ENCODE measurements at regions not wholly inside any gene's neighbourhood (a gene's known extent, or its start where the extent isn't known, plus 50 kb on each side); places are given as distances from the start of the nearest gene placed in this dataset.

GRCh38 chr5:171664489-171664888, 121.1 kb upstream of the SMIM23 start:
- no TSS peak for BruUV-seq (replicated peaks)
- Histone ChIP-seq H3K9me3 (ENCODE audit: low read length) (no peaks in the 10 kb centered on the region), H2AFZ (ENCODE audit: low read length) (no peak overlapping the region), H3K27me3 (ENCODE audit: control insufficient read depth in 1 of 2, insufficient read depth in 2 of 2, low read length in 2 of 2) (no peaks in the 10 kb centered on the region; a peak in 2 of 5 replicates), H3K36me3 (replicated peaks in 1 of 2; ENCODE audit: control insufficient read depth in 1 of 2, insufficient read depth in 2 of 2, low read length in 2 of 2) (no peaks in the 10 kb centered on the region), H3K4me2 (ENCODE audit: low read depth, low read length) (no peak overlapping the region), H3K79me2 (ENCODE audit: insufficient read depth, low read length) (no peaks in the 10 kb centered on the region), H3K27ac (ENCODE audit: extremely low read length, insufficient read depth, low read length) (no peak overlapping the region), H4K20me1 (ENCODE audit: insufficient read depth, low read length) (no peaks in the 10 kb centered on the region), H3K4me1 (ENCODE audit: insufficient read depth, low read length) (no peaks in the 10 kb centered on the region), H3K9ac (ENCODE audit: insufficient read depth, low read depth, low read length) (no peak overlapping the region), H3K4me3 (replicated peaks in 1 of 3; ENCODE audit: insufficient read depth in 1 of 3, low read depth in 2 of 3, low read length in 3 of 3) (no peak overlapping the region)
- in situ Hi-C loops (cut with HindIII; ENCODE audit: extremely low pct_ligation_motif_present, low pct_unique_long_range_greater_than_20kb): no loop called here
- TF ChIP-seq MAFK (conservative IDR thresholded peaks at IDR 0.05 in 1 of 2, IDR thresholded peaks at IDR 0.05 in 1 of 2; ENCODE audit: low read length in 2 of 2): peak; percentile 75 to 85; a peak in 3 of 4 replicates
- TF ChIP-seq ZNF280B (CRISPR knock-in tag; IDR thresholded peaks at IDR 0.05; ENCODE audit: borderline replicate concordance): no peak
- peak; percentile 71 for TF ChIP-seq MAFF (IDR thresholded peaks at IDR 0.05; ENCODE audit: low read depth, low read length)
- DNase-seq (ENCODE audit: low spot score): no peak
- FAIRE-seq: no peak
- ChIA-PET CTCF (ENCODE audit: low intra/inter-chr PET ratio, low total read pairs) (no interaction called here), POLR2A (no interaction called here)
- intact Hi-C loops (cut with micrococcal nuclease; ENCODE audit: unreplicated experiment): no loop called here
- 12% methylated on average over 4 of the region's 4 CpGs for WGBS (ENCODE audit: low lambda C conversion rate)
- no peak for ATAC-seq

- intact Hi-C loops (cut with micrococcal nuclease; ENCODE audit: unreplicated experiment): no loop called here
- Histone ChIP-seq H4K20me1 (ENCODE audit: insufficient read depth, low read length) (no peaks in the 10 kb centered on the region), H3K4me2 (ENCODE audit: low read depth, low read length) (no peak overlapping the region), H3K9me3 (ENCODE audit: low read length) (no peaks in the 10 kb centered on the region), H3K27me3 (ENCODE audit: control insufficient read depth in 1 of 2, insufficient read depth in 2 of 2, low read length in 2 of 2) (peaks cover 0 to 7% of the 10 kb centered on the region in 2 experiments; a peak in 1 of 5 replicates), H3K27ac (ENCODE audit: extremely low read length, insufficient read depth, low read length) (no peak overlapping the region), H3K36me3 (replicated peaks in 1 of 2; ENCODE audit: control insufficient read depth in 1 of 2, insufficient read depth in 2 of 2, low read length in 2 of 2) (no peaks in the 10 kb centered on the region), H3K4me3 (replicated peaks in 1 of 3; ENCODE audit: insufficient read depth in 1 of 3, low read depth in 2 of 3, low read length in 3 of 3) (no peak overlapping the region), H3K79me2 (ENCODE audit: insufficient read depth, low read length) (no peaks in the 10 kb centered on the region), H3K9ac (ENCODE audit: insufficient read depth, low read depth, low read length) (no peak overlapping the region), H2AFZ (ENCODE audit: low read length) (no peak overlapping the region), H3K4me1 (ENCODE audit: insufficient read depth, low read length) (no peaks in the 10 kb centered on the region)
- DNase-seq (ENCODE audit: low spot score) (no peak), ATAC-seq (no peak), FAIRE-seq (no peak)
- in situ Hi-C loops (cut with HindIII; ENCODE audit: extremely low pct_ligation_motif_present, low pct_unique_long_range_greater_than_20kb): no loop called here
- ChIA-PET POLR2A (no interaction called here), CTCF (ENCODE audit: low intra/inter-chr PET ratio, low total read pairs) (no interaction called here)
- no TSS peak for BruUV-seq (replicated peaks)
- WGBS (ENCODE audit: low lambda C conversion rate): 30% methylated on average over 7 of the region's 10 CpGs
- TF ChIP-seq KDM5A (IDR thresholded peaks at IDR 0.05; ENCODE audit: borderline replicate concordance, low read length) (no peak), ZNF891 (CRISPR knock-in tag; IDR thresholded peaks at IDR 0.05) (no peak), ZNF468 (CRISPR knock-in tag; IDR thresholded peaks at IDR 0.05) (no peak), FOXK2 (IDR thresholded peaks at IDR 0.05) (no peak), MAFF (IDR thresholded peaks at IDR 0.05; ENCODE audit: low read depth, low read length) (no peak), EP300 (IDR thresholded peaks at IDR 0.05; ENCODE audit: low read depth in 2 of 2, low read length in 2 of 2) (no peak), EP300 (CRISPR knock-in tag; IDR thresholded peaks at IDR 0.05; ENCODE audit: borderline replicate concordance) (no peak), DDIT3 (CRISPR knock-in tag; IDR thresholded peaks at IDR 0.05) (no peak), ZNF709 (CRISPR knock-in tag; IDR thresholded peaks at IDR 0.05) (no peak), ZBTB8A (CRISPR knock-in tag; IDR thresholded peaks at IDR 0.05; ENCODE audit: borderline replicate concordance, low read depth) (no peak), ZNF605 (CRISPR knock-in tag; IDR thresholded peaks at IDR 0.05) (no peak), ZNF740 (CRISPR knock-in tag; IDR thresholded peaks at IDR 0.05) (no peak), KAT2B (IDR thresholded peaks at IDR 0.05; ENCODE audit: borderline replicate concordance, low read depth, low read length) (no peak), NFKB2 (CRISPR knock-in tag; IDR thresholded peaks at IDR 0.05; ENCODE audit: borderline replicate concordance) (no peak)
Observed at GRCh38 chr5:171666815-171667214, 118.8 kb upstream of the SMIM23 start.

Data from HepG2 (cell line).